GM21619 (cell line): ENCODE measurements at regions not wholly inside any gene's neighbourhood (a gene's known extent, or its start where the extent isn't known, plus 50 kb on each side); places are given as distances from the start of the nearest gene placed in this dataset.
"Not testable (repeated sequence)": the region's sequence is repeated elsewhere in the genome, so short reads cannot be mapped to it uniquely, and the experiment has no call there.

Experiments
- ATAC-seq: cut with Tn5 transposase; IDR thresholded peaks from one replicate; pipeline ENCODE4 v1.9.1; 2021; ENCODE audit not compliant: unreplicated experiment

DNA sequence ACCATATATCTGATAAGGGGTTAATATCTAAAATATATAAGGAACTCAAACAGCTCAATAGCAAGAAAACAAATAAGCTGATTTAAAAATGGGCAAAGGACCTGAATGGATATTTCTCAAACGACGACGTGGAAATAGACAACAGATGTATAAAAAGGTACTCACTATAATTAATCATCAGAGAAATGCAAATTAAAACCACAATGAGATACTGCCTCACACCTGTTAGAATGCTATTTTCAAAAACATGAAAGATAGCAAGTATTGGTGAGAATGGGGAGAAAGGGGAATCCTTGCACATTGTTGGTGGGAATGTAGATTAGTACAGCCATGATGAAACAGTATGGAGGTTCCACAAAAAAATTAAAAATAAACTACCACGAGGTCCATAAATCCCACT, 163.2 kb downstream of the DKK1 start:
- no peak for ATAC-seq

DNA sequence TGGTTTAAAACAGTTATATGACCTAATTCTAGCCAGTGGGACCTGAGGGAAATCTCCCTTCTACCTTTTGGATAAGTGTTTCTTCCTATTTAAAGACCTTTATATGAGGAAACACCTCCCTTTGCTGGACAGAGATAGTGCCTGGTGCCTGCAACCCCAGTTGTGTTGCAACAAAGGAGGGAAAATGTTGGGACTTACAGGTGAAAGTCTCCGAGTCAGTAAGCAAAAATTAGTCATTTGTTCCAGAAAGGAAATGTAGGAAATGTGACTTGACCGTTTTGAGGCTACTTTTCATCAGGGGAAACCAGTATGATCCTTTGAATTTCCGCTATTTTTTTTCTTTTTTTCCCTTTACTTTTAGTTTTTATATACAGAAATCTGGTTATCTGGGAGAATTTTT, 165.5 kb downstream of the DKK1 start:
- ATAC-seq = no peak

DNA sequence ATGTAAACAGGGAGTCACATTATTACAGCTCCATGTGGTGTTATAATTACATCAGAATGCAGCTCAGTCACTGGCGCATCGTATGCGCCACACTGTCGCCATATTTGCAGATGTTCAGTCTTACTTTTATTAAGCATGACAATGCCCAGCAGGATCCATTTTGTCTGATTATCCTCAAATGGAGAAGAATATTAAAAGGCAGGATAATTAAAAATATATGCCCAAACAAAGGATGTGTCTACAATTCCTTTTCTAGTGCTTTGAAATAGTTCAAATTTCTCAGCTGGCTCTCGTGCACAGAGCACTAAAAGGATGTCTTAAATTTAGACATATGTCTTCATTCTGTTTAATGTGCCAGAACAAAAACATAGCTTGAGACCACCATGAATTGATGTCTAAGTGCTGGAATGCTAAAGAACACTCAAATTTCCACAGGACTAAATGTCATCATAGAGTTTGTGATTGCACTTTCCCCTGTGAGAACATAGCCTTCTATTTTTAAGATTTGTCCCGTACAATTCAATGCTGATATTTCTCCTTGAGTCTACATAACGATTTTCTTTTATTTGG, 168.0 kb downstream of the DKK1 start:
- ATAC-seq = no peak

DNA sequence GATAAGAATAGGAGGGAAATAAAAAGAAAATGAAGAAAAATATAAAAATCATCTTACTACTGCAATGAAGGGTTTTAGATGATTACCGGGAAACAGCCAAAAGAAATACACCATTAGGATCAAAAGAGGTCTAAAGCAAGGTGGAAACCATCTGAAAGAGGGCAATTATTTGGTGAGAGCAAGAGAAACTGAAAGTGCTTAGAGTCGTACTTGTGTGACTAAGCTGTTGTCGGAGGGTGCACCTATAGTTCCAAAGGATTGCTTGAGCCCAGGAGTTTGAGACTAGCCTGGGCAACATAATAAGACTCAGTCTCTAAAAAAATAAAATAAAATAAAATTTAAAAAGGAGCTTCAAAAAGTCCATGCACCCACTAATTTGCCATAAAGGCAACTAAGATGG, 169.5 kb downstream of the DKK1 start:
- peak; percentile 80 for ATAC-seq

DNA sequence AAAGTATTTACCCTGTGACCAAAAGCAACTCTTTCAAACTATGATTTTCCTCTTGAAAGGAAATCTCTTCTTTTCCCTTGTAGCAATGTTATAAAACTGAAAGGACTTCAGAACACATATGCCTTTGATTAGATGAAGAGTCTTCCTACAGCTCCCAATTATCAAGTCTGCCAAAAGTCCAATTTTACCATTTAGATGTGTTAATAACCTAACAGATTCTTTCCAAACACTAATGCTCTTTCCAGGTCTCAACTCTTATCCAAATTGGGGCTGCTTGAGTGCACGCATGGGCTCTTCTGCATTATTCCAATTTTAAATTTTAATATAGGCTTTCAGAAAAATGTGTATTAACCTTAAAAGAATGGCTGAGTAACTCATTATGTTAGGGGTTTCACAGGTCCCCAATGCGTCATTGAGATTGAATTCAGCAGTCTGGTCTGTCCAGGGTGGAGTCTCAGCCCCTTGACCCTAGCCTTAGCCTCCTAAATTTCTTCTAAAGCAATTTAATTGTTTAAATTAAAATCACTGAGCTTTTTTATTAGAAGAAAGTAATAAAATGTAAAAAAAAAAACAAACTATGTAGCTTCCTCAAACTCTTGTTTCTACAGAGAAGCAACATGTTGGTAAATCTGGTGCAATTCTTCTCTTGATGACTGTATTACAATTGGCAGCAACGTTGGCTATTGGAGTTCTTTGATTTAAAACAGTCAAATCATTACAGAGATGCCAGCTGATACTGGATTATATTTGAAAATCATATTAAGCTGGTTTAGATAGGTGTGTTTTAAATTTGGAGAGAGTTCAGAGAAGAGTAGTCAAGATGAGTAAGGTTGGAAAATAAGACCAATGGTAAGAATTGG, 170.4 kb downstream of the DKK1 start:
- no peak for ATAC-seq

DNA sequence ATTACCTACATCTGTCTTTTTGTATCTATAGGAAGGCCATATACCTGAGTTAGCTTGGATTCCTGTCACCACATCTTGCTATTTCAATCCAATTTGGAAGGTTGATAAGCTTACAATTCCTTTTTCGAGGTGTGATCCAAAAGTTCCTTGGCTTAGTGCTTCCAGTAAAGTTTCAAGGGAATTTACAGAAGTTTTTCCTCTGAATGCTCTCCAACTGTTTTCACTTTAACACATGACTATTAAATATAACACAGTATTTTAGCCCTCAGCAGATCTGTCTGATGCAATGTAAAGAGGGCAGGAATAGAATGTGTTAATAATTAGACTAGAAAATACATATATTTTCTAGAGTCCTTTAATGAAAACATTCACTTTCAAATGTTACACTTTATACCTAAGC, 171.4 kb downstream of the DKK1 start:
- no peak for ATAC-seq

DNA sequence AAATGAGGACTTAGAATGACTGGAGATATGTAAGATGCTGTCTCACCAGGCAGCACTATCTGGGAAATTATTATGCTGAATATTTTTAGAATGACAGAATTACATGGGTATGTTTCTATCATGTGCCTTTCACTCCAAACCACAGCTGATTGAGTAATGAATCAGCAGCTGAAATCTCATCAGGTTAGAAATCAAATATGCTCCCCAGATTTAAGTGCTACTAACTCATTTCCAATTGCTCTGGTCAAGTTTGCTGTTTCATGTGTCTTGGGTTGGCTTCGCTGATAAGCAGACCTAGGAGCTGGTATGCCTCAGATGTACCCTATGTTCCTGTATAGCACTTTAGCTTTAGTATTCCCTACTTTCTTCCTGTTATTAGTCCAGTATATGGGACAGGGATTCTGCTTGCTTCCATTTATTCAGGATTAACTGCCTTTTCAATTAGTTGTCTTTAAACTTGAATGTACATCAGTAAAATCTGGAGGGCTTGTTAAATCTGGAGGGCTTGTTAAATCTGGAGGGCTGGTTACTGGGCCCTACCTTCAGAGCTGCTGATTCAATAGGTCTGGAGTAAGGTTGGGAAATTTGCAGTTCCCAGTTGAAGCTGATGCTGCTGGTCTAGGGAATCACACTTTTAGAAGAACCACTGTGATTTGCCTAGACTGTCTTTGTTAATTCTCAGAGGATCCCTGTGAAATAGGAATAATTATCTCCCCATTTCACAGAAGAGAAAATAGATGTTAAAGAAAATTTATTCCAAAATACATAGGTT, 172.9 kb downstream of the DKK1 start:
- ATAC-seq = no peak

DNA sequence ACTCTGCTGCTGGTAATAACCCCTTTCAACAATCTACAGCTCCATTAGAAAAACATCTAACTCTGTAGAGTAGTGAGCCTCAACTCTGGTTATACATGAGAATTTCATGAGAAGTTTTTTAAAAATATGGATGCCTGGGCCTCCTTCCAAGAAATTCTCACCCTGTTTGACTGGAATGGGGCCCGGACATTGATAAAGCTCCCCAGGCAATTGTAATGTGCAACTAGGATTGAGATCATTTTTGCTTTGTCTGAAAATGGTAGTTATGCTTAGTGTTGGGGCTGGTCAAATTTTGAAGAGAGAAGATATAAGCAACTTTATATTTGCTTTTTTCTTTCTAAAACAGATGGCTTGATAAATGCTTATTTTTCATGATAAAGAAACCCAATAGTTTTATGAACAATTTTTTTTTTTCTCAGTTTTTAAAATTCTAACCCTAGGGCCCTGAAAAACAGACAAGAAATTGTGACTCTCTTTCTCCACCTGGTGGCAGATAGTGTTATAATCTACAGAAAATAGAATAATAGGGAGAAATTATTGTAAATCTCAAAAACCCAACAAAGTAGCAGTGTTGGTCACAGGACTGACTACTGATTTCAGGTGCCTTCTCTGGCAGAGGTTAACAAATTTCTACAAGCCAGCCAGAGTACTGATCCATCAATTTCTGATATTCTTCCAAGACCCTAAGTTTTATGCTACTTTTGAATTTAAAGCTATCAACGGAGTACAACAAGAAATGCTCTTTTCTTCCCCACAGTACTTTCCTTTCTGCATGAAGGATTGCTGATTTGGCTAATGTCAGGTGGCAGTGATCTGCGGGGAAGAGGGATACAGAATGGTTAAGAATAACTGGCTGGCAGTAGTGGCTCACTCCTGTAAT, 174.8 kb downstream of the DKK1 start:
- ATAC-seq = no peak

DNA sequence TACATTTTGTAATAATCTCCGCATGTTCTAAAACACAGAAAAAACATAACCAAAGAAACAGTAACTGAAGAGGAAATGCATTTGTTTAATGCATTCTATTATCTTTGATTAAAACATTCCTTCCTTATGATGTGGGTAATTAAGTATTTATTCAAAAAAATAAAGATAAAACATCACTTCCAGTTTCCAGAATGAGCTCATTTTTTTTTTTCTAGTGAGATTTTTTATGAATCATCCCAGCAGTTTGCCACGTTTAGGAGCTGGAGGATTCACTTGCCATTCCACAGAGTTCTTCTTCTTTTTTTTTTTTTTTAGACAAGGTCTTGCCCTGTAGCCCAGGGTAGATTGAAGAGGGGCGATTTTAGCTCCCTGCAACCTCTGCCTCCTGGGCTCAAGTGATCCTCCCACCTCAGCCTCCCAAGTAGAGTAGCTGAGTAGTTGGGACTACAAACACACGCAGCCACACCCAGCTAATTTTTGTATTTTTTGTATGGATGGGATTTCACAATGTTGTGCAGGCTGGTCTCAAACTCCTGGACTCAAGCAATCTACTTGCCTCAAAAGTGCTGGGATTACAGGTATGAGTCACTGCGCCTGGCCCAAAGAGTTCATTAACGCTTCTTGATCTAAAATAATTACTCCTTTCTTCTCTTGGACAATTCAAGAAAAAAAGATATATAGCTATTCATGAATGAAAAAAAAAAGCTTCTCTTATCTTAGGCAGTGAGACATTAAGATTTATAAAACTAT, 177.3 kb downstream of the DKK1 start:
- ATAC-seq = no peak

DNA sequence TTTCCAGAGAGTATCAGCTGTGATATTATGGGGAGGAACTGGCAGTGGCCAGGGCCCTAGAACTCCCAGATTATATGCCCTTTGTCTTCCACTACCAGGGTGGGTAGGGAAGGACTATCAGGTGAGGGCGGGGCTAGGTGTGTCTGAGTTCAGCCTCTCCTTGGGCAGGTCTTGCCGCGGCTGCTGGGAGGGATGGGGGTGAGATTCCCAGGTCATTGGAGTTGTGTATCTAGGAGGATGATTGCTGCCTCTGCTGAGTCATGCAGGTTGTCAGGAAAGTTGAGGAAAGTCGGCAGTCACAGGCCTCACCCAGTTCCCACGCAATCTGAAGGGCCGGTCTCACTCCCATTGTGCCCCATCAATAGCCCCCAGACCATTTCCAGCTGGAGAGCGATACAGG, 185.2 kb downstream of the DKK1 start:
- ATAC-seq = no peak

DNA sequence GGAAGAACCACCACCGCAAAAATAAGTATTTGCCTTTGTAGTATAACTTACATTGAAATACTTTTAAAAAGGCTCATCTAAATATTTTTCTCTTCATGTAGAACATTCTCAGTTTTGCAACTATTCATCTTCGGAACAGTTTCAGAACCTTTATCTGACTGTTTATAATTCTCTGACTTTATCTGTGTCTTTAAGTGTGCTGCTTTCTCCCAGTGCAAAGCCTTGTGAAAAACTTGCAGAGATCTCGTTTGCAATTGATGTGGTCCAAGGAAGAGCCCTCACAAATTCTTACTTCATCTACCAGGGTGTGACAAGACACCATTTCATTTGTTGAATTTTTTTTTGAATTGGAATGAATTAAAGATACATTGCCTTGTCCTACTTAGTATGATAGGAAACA, 186.4 kb downstream of the DKK1 start:
- ATAC-seq = no peak

DNA sequence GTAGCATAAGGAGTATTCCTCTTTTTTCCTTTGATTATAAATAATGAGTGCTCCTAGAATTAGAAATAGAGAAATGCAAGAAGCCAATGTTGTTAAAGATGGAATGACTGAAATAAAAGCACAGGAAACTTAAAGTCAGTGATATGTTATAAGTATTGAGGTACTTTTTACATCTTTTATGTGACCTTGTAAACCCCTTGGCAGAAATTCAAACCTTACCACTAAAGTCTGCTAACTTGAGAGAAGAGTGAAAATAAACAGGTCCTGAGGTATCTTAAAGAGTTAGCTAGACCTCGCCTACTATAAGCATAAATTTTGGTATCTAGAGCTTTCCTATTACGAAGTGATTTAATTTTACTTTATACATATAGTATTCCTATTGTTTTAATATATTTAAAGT, 188.2 kb downstream of the DKK1 start:
- ATAC-seq = no peak

DNA sequence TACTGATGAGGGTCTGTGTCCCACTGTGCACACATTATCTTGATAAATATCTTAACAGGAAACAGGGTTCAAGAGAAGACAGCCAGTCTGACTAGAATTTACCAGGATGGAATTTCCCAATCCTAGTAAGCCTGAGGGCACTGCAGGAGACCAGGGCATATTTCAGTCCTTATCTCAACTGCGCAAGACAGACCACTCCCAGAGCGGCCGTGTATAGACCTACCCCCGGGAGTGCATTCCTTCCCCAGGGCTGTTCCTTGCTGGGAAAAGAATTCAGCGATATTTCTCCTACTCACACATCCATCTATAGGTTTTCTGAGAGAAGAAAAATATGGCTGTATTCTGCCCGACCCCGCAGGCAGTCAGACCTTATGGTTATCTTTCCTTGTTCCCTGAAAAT, 191.3 kb downstream of the DKK1 start:
- ATAC-seq = not testable (repeated sequence)

DNA sequence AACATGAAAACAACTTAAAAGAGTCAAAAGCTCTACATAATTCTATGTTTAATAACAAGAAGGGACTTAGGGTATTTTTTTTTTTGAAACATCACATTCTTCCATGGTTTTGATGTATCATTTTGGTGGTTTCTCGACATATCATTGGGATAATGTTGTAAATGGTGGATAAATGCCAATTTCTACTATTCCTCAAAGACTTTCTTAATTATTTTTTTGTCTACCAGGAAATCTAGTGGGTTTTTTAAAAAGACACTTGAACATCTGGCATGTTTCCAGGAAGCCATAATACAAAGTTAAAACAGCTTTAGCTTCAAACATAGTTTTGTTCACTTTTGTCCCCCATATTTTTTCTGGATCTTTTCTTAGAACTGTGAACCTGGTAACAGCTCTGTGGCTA, 200.4 kb downstream of the DKK1 start:
- no peak for ATAC-seq

DNA sequence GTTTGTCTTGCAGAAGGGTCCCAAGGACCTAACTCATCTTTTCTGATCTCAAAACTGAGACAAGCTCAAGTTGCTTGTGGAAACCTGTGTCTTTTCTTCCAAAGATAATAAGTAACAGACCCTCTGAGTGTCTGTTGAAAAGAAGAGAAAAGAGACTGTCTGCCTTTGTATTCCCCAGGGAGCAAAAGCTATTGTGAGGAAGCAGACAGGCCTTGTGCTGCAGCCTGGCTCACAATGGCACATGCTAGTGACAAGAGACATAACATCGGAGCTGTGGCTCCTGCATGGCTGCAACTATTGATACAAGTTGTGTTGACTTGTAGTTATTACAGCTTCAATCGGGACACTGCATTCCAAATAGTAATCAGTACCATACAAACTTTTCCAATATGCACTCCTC, 202.9 kb downstream of the DKK1 start:
- no peak for ATAC-seq

DNA sequence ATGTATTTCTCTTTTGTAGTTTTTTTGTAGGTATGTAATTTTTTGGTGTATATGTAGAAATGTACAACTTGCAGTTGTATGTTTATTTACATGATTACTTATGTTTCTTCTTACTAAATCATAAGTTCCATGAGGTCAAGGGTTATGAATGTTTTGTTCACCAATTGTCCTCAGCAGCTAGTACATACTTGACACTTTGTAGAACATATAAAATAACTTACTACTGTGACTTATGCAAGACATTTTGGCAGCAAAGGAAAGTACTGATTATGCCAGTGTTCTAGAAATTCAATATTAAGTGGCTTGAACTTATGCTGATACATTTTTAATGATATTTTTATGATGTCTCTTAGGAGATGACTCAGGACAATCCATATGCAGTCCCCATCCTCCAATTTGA, 209.6 kb downstream of the DKK1 start:
- ATAC-seq = no peak

DNA sequence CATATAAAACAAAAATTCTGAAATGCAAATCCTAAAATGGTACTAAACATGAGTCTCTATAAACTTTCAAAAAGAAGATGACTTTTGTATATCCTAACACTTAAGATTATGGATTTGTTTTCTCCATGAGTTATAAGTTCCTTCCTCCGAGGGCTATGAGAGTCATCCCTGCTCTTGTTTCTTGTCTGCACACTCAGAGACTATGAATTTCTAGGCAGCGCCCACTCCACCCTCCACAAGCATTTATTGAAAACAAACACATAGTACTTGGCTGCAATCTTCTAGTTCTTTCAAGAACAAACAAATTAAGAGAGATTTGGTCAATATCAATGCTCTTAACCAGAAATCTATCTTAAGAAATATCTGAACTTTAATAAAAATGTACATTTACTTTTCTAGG, 211.7 kb downstream of the DKK1 start:
- no peak for ATAC-seq

DNA sequence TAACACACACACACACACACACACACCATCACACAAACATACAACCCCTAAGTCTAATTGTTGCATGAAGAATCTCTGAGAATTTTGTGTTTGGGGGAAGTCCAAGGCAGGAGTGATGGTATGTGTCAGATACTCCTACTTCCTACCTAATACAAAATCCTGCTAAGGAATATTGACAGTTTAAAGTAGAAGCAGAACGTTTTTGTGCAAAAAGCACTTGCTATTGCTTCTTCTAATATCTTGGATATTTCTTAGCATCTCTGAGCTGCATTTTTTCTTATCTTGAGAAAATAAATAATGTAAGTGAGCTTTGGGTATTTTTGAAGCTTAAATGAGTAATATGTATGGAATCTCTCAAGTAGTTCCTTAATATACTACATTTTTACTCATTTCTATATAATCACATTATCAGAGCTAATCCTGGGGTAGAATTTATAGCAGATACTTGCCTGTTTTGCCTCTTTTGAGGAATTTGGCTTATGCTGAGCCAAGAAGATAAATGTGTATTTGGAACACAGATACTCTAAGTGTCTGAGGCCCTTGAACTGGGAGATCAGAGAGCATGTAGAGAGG, 212.3 kb downstream of the DKK1 start:
- ATAC-seq = no peak

DNA sequence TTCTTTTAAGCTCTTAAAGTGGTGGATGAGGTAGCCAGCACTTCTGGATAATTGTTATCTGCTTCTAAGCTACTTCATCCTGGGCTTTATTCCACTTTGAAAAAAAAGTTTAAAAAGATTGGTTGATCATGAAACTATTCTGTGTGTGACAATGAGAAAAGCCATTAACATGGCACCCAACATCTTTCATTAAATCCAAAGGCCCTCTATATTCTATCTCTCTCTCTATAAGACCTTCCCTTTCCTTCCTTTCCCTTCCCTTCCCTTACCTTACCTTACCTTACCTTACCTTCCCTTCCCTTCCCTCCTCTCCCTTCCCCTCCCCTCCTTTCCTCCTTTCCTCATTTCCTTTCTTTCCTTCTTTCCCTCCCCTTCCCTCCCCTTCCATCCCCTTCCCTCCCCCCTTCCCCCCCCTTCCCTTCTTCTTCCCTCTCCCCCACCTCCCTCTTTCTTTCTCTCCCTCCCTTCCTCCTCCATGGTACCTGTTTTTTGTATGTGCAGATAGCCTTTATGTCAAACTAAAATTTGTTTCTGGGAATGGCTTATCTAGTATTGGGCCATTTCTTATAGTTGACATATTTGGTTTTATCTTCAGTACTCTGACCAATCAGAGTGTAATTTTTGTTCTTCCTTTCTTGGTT, 218.7 kb downstream of the DKK1 start:
- no peak for ATAC-seq

DNA sequence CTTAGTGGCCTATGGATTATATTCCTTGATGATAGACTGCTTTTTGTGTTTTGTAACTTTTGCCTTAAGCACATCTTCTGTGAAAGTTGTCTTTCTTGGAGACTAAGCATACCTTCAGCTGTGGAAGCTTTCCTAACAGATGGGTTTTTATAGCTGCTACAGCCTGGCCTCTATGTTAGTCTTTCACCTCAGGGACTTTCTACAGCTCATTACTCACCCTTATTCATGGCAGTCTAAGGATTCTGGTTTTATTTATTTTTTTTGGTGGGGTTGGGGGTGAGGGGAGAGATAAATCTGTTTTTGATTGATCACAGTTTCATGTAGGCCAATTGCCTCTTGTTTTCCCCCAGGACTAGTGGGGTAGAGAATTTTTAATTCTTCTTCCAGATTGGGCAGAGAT, 219.9 kb downstream of the DKK1 start:
- no peak for ATAC-seq
